ENCODE measurements at regions not wholly inside any gene's neighbourhood (a gene's known extent, or its start where the extent isn't known, plus 50 kb on each side); places are given as distances from the start of the nearest gene placed in this dataset.
A peak's percentile ranks its signal among the peaks of the same experiment; 100 is the strongest.

DNA sequence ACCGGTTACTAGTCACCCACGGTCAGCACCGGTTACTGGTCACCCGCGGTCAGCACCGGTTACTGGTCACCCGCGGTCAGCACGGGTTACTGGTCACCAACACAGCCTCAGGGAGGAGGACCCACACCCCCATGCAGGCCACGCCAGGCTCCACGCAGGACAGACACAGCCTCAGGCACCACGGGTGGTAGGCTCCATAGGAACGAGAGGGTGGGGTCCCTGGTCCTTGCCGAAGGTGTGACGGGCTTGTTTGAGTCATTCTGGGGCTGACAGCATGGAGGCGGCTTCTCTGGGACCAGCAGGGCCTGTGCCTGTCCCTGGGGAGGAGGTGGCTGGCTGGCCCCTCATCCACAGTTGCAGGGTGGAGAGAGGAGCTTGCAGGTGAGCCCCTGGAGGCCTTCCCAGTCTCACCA is 122.8 kb upstream of the SOX1 start:
- peak; percentile 48 for ATAC-seq
- no peak for DNase-seq

DNA sequence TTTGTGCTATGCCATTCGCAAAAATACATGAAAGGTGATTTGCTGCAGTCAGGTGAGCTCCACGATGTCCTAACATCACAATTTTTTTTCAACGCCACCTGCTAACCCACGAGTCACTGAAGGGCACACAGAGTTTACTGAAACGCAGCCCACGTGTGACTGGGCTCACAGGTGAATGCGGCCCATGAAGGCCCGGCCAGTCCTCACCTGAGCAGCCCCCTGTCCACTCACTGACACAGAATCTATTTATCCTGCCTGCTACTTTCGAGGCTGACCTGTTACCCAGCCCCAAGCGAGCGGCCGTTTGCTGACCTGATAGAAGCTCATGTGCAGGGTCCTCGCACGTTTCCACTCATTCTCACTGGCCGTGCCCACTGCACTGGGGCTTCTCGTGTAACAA is 121.9 kb upstream of the SOX1 start:
- Histone ChIP-seq H3K27ac (ENCODE audit: low read depth, low read length) (no peak overlapping the region), H3K27me3 (ENCODE audit: control insufficient read depth in 2 of 2, insufficient read depth in 2 of 2, low read length in 2 of 2) (no peaks in the 10 kb centered on the region), H3K36me3 (ENCODE audit: control insufficient read depth in 2 of 3, insufficient read depth in 3 of 3, low read length in 3 of 3) (no peaks in the 10 kb centered on the region), H3K4me3 (ENCODE audit: low read length) (no peak overlapping the region), H3K9me3 (ENCODE audit: control insufficient read depth in 2 of 3, low read length in 3 of 3) (no peaks in the 10 kb centered on the region), H3K4me1 (ENCODE audit: control insufficient read depth in 2 of 2, insufficient read depth in 2 of 2, low read length in 2 of 2) (no peaks in the 10 kb centered on the region)
- ATAC-seq (no peak), DNase-seq (no peak)
- ChIA-PET CTCF (no interaction called here), POLR2A (no interaction called here)
- intact Hi-C loops (cut with micrococcal nuclease): no loop called here
- H3K27me3 Mint-ChIP-seq: peaks cover 0 to 33% (median 8%) of the 10 kb centered on the region in 5 donors
- H3K36me3 Mint-ChIP-seq: no peaks in the 10 kb centered on the region
- no peak overlapping the region for H3K27ac Mint-ChIP-seq
- no peak overlapping the region for H3K4me3 Mint-ChIP-seq
- peaks cover 0 to 10% (median 0%) of the 10 kb centered on the region in 11 donors for H3K9me3 Mint-ChIP-seq
- no peaks in the 10 kb centered on the region for H3K4me1 Mint-ChIP-seq

More for the DNA sequence above, 122.8 kb upstream of the SOX1 start:
- intact Hi-C loops (cut with micrococcal nuclease): no loop called here
- no peak overlapping the region for H3K27ac Mint-ChIP-seq
- H3K36me3 Mint-ChIP-seq: no peaks in the 10 kb centered on the region
- H3K4me1 Mint-ChIP-seq: no peaks in the 10 kb centered on the region
- POLR2A ChIA-PET: no interaction called here
- no peaks in the 10 kb centered on the region for H3K27me3 ChIP-seq (ENCODE audit: control insufficient read depth in 2 of 2, insufficient read depth in 2 of 2, low read length in 2 of 2)
- H3K4me3 ChIP-seq (ENCODE audit: low read length): no peak overlapping the region
- no peak overlapping the region for H3K4me3 Mint-ChIP-seq
- no peaks in the 10 kb centered on the region for H3K36me3 ChIP-seq (ENCODE audit: control insufficient read depth in 2 of 3, insufficient read depth in 3 of 3, low read length in 3 of 3)
- H3K9me3 ChIP-seq (ENCODE audit: control insufficient read depth in 2 of 3, low read length in 3 of 3): no peaks in the 10 kb centered on the region
- CTCF ChIA-PET: no interaction called here
- no peak overlapping the region for H3K27ac ChIP-seq (ENCODE audit: low read depth, low read length)
- peaks cover 0 to 33% (median 12%) of the 10 kb centered on the region in 5 donors for H3K27me3 Mint-ChIP-seq
- H3K4me1 ChIP-seq (ENCODE audit: control insufficient read depth in 2 of 2, insufficient read depth in 2 of 2, low read length in 2 of 2): no peaks in the 10 kb centered on the region
- H3K9me3 Mint-ChIP-seq: peaks cover 0 to 4% (median 0%) of the 10 kb centered on the region in 11 donors

DNA sequence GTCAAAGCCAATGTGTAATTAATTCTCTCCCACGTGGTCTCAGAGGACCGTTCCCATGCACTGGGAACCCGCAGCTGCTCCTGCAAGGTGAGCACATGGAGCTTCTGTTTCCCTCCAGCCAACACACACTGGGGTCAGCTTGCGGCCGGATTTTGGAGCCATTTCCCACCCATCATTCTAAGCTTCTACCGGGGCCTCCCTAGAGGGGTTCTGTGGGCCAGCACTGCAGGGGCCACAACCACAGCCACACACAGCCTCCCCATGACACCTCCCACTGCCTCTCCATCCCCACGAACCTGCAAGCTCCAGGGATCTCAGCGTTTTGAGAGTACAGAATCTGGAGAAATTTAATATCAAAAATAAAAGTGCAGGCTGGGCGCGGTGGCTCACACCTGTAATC is 120.7 kb upstream of the SOX1 start:
- Histone ChIP-seq H3K27ac (ENCODE audit: low read depth, low read length) (no peak overlapping the region), H3K4me1 (ENCODE audit: control insufficient read depth in 2 of 2, insufficient read depth in 2 of 2, low read length in 2 of 2) (no peaks in the 10 kb centered on the region), H3K4me3 (ENCODE audit: low read length) (no peak overlapping the region), H3K9me3 (ENCODE audit: control insufficient read depth in 2 of 3, low read length in 3 of 3) (no peaks in the 10 kb centered on the region), H3K36me3 (ENCODE audit: control insufficient read depth in 2 of 3, insufficient read depth in 3 of 3, low read length in 3 of 3) (no peaks in the 10 kb centered on the region), H3K27me3 (ENCODE audit: control insufficient read depth in 2 of 2, insufficient read depth in 2 of 2, low read length in 2 of 2) (no peaks in the 10 kb centered on the region)
- intact Hi-C loops (cut with micrococcal nuclease): no loop called here
- POLR2A ChIA-PET: no interaction called here
- Mint-ChIP-seq H3K4me3 (no peak overlapping the region), H3K4me1 (no peaks in the 10 kb centered on the region), H3K27ac (no peak overlapping the region), H3K27me3 (peaks cover 0 to 36% (median 6%) of the 10 kb centered on the region in 5 donors), H3K36me3 (no peaks in the 10 kb centered on the region), H3K9me3 (peaks cover 0 to 18% (median 3%) of the 10 kb centered on the region in 11 donors)
- CTCF ChIA-PET: no interaction called here
- ATAC-seq (no peak), DNase-seq (no peak)

DNA sequence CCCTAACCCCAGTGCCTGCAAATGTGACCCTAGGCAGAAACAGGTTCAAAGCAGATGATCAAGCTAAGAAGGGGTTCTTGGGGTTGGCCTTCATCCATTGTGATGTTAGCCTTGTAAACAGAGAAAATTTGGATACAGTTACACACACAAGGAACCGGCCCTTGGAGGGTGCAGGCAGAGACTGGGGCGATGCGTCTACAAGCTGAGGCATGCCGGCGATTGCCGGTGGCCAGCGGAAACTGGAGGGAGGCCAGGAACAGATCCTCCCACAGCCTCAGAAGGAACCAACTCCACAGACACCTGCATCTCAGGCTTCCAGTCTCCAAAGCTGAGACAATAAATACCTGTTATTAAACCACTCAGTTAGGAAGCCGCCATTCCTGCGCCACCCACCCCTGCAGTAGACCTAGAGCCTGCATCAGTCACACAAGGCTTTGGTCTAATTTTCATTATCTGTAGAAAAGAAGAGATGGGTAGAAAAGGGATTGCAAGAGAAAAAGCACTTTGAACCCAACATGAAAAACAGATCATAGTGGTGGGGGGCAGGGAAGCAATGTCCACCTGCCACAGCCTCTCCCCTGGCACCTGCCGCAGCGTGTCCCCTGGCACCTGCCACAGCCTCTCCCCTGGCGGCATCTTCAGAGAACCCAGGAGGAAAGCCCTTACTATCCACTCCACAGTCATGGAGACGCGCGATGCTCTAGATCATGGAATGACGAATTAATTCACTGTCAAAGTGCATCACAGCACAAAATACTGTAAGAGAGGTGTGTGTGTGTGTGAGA is 119.7 kb upstream of the SOX1 start:
- Mint-ChIP-seq H3K9me3 (peaks cover 0 to 18% (median 3%) of the 10 kb centered on the region in 11 donors), H3K27ac (no peak overlapping the region), H3K4me1 (no peaks in the 10 kb centered on the region), H3K27me3 (peaks cover 0 to 45% (median 6%) of the 10 kb centered on the region in 5 donors), H3K4me3 (no peak overlapping the region), H3K36me3 (no peaks in the 10 kb centered on the region)
- DNase-seq: no peak
- no peak for ATAC-seq
- H3K4me3 ChIP-seq (ENCODE audit: low read length): no peak overlapping the region
- intact Hi-C loops (cut with micrococcal nuclease): no loop called here
- no peaks in the 10 kb centered on the region for H3K27me3 ChIP-seq (ENCODE audit: control insufficient read depth in 2 of 2, insufficient read depth in 2 of 2, low read length in 2 of 2)
- H3K36me3 ChIP-seq (ENCODE audit: control insufficient read depth in 2 of 3, insufficient read depth in 3 of 3, low read length in 3 of 3): no peaks in the 10 kb centered on the region
- CTCF ChIA-PET: no interaction called here
- H3K27ac ChIP-seq (ENCODE audit: low read depth, low read length): no peak overlapping the region
- no peaks in the 10 kb centered on the region for H3K4me1 ChIP-seq (ENCODE audit: control insufficient read depth in 2 of 2, insufficient read depth in 2 of 2, low read length in 2 of 2)
- POLR2A ChIA-PET: no interaction called here
- no peaks in the 10 kb centered on the region for H3K9me3 ChIP-seq (ENCODE audit: control insufficient read depth in 2 of 3, low read length in 3 of 3)

DNA sequence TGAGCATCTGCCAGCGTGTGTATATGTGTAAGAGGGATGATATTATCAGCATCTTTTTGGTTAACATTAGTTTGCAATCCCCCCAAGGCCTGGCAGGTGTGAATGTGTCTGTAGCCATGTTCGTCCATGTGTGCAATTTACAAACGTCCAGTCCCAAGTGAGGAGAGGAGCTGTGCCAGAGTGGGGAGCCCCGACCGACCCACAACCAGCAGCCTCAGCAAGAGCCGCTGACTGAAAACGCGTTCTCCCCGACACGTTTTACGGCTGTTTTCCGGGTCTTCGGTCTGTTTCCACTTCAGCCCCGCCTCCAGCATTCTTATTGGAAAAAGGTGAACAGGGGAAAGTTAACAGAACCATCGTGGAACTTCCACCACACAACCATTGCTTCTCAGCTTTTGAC is 119.1 kb upstream of the SOX1 start:
- intact Hi-C loops (cut with micrococcal nuclease): no loop called here
- ChIA-PET POLR2A (no interaction called here), CTCF (no interaction called here)

DNA sequence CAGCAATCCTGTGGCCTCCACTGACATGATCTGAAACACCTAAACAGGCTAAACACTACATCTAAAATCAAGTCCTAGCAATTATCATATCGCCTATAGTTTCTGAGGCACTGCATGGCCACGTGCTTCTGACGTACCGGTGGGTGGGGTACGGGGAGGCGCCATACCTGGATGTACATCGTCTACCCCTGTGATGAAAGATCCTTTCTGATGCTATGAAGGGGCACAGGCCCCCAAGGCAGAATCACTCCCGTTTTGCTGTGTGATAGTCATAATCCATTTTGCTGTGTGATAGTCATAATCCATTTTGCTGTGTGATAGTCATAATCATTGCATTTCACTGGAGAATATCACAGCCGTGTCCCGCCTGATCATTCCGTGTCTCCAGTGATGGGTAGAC is 118.7 kb upstream of the SOX1 start:
- peaks cover 0 to 16% (median 2%) of the 10 kb centered on the region in 11 donors for H3K9me3 Mint-ChIP-seq
- H3K27ac ChIP-seq (ENCODE audit: low read depth, low read length): no peak overlapping the region
- H3K4me3 Mint-ChIP-seq: no peak overlapping the region
- H3K27ac Mint-ChIP-seq: no peak overlapping the region
- no peak overlapping the region for H3K4me3 ChIP-seq (ENCODE audit: low read length)
- DNase-seq (no peak), ATAC-seq (no peak)
- peaks cover 0 to 38% (median 4%) of the 10 kb centered on the region in 5 donors for H3K27me3 Mint-ChIP-seq
- H3K9me3 ChIP-seq (ENCODE audit: control insufficient read depth in 2 of 3, low read length in 3 of 3): no peaks in the 10 kb centered on the region
- ChIA-PET POLR2A (no interaction called here), CTCF (no interaction called here)
- H3K36me3 Mint-ChIP-seq: no peaks in the 10 kb centered on the region
- H3K4me1 ChIP-seq (ENCODE audit: control insufficient read depth in 2 of 2, insufficient read depth in 2 of 2, low read length in 2 of 2): no peaks in the 10 kb centered on the region
- H3K36me3 ChIP-seq (ENCODE audit: control insufficient read depth in 2 of 3, insufficient read depth in 3 of 3, low read length in 3 of 3): no peaks in the 10 kb centered on the region
- H3K4me1 Mint-ChIP-seq: no peaks in the 10 kb centered on the region
- intact Hi-C loops (cut with micrococcal nuclease): no loop called here
- no peaks in the 10 kb centered on the region for H3K27me3 ChIP-seq (ENCODE audit: control insufficient read depth in 2 of 2, insufficient read depth in 2 of 2, low read length in 2 of 2)

More for the DNA sequence above, 119.1 kb upstream of the SOX1 start:
- H3K36me3 Mint-ChIP-seq: no peaks in the 10 kb centered on the region
- no peak for ATAC-seq
- no peaks in the 10 kb centered on the region for H3K4me1 Mint-ChIP-seq
- H3K27ac Mint-ChIP-seq: no peak overlapping the region
- H3K9me3 Mint-ChIP-seq: peaks cover 0 to 18% (median 3%) of the 10 kb centered on the region in 11 donors
- DNase-seq: no peak
- Histone ChIP-seq H3K9me3 (ENCODE audit: control insufficient read depth in 2 of 3, low read length in 3 of 3) (no peaks in the 10 kb centered on the region), H3K27me3 (ENCODE audit: control insufficient read depth in 2 of 2, insufficient read depth in 2 of 2, low read length in 2 of 2) (no peaks in the 10 kb centered on the region), H3K36me3 (ENCODE audit: control insufficient read depth in 2 of 3, insufficient read depth in 3 of 3, low read length in 3 of 3) (no peaks in the 10 kb centered on the region), H3K27ac (ENCODE audit: low read depth, low read length) (no peak overlapping the region), H3K4me3 (ENCODE audit: low read length) (no peak overlapping the region), H3K4me1 (ENCODE audit: control insufficient read depth in 2 of 2, insufficient read depth in 2 of 2, low read length in 2 of 2) (no peaks in the 10 kb centered on the region)
- H3K27me3 Mint-ChIP-seq: peaks cover 0 to 42% (median 4%) of the 10 kb centered on the region in 5 donors
- H3K4me3 Mint-ChIP-seq: no peak overlapping the region

DNA sequence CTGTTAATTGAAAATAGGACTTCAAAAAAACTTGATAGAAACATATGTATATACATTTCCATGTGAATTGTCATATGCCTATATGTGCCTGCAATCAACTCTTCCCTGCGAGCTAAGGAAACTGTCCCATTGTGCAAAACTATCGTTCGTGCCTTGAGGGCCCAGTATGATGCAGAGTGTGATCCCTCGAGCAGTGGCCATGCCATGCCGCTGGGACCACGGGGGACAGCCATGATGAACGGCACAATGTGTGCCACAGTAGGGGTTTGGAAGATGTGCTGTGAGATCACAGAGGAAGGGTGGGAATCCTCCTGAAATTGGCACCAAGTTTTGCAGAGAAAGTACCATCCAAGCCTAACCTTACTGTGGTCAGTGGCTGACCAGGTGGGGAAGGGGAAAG is 118.1 kb upstream of the SOX1 start:
- no peaks in the 10 kb centered on the region for H3K36me3 ChIP-seq (ENCODE audit: control insufficient read depth in 2 of 3, insufficient read depth in 3 of 3, low read length in 3 of 3)
- no peaks in the 10 kb centered on the region for H3K36me3 Mint-ChIP-seq
- no peaks in the 10 kb centered on the region for H3K27me3 ChIP-seq (ENCODE audit: control insufficient read depth in 2 of 2, insufficient read depth in 2 of 2, low read length in 2 of 2)
- H3K27ac ChIP-seq (ENCODE audit: low read depth, low read length): no peak overlapping the region
- no peak for DNase-seq
- no peaks in the 10 kb centered on the region for H3K4me1 Mint-ChIP-seq
- ChIA-PET CTCF (no interaction called here), POLR2A (no interaction called here)
- no peak overlapping the region for H3K4me3 Mint-ChIP-seq
- intact Hi-C loops (cut with micrococcal nuclease): no loop called here
- no peak for ATAC-seq
- no peaks in the 10 kb centered on the region for H3K9me3 ChIP-seq (ENCODE audit: control insufficient read depth in 2 of 3, low read length in 3 of 3)
- H3K27ac Mint-ChIP-seq: no peak overlapping the region
- peaks cover 0 to 38% (median 4%) of the 10 kb centered on the region in 5 donors for H3K27me3 Mint-ChIP-seq
- no peak overlapping the region for H3K4me3 ChIP-seq (ENCODE audit: low read length)
- H3K9me3 Mint-ChIP-seq: peaks cover 0 to 16% (median 3%) of the 10 kb centered on the region in 11 donors
- H3K4me1 ChIP-seq (ENCODE audit: control insufficient read depth in 2 of 2, insufficient read depth in 2 of 2, low read length in 2 of 2): no peaks in the 10 kb centered on the region

Data from naive thymus-derived CD4-positive, alpha-beta T cell (primary cell).